H1 (cell line): ENCODE measurements at regions not wholly inside any gene's neighbourhood (a gene's known extent, or its start where the extent isn't known, plus 50 kb on each side); places are given as distances from the start of the nearest gene placed in this dataset.

Experiments
- ATF3 ChIP-seq: IDR thresholded peaks from 2 replicates; pipeline ENCODE4 v1.6.1; 2011; ENCODE audit warnings: low read depth, mild to moderate bottlenecking, low read length; ENCODE audit not compliant: insufficient read depth
- CBX5 ChIP-seq: fragments of 300-800, 300-1000 bp; sonication (generic); IDR thresholded peaks from 2 replicates; pipeline ENCODE4 v1.7.1; 2016; ENCODE audit warnings: antibody characterized with exemption, low read length, low read depth
- E2F6 ChIP-seq: IDR thresholded peaks from 2 replicates; pipeline ENCODE4 v1.6.1; 2012; ENCODE audit warnings: inconsistent platforms
- HDAC2 ChIP-seq, 2 experiments: fragments of 300-600 bp in 1 of 2; sonication (generic) in 1 of 2; IDR thresholded peaks; 2 replicates each; pipeline ENCODE4 v1.6.1; 2011 to 2012; ENCODE audit warnings: low read depth in 2 of 2, low read length in 2 of 2, mild to moderate bottlenecking in 2 of 2, moderate library complexity in 2 of 2, borderline replicate concordance in 1 of 2, inconsistent platforms in 1 of 2
- JUN ChIP-seq: IDR thresholded peaks from 2 replicates; pipeline ENCODE4 v1.6.1; 2011; ENCODE audit warnings: low read depth, mild to moderate bottlenecking, improper control_type of control experiment, low read length
- KDM5A ChIP-seq: fragments of 200-600 bp; IDR thresholded peaks from 2 replicates; pipeline ENCODE4 v1.7.1; 2012; ENCODE audit warnings: mild to moderate bottlenecking, low read length, inconsistent platforms, mixed read lengths

- TF ChIP-seq HDAC2 (IDR thresholded peaks at IDR 0.05; ENCODE audit: borderline replicate concordance in 1 of 2, low read depth in 2 of 2, low read length in 2 of 2) (no peak), CBX5 (no peak), E2F6 (no peak), JUN (no peak), KDM5A (no peak), ATF3 (no peak)
Measured at GRCh38 chr2:226312155-226312554, 487.5 kb downstream of the IRS1 start (continued).
